GM11168 (cell line): ENCODE measurements at regions not wholly inside any gene's neighbourhood (a gene's known extent, or its start where the extent isn't known, plus 50 kb on each side); places are given as distances from the start of the nearest gene placed in this dataset.

Source experiments
- in situ Hi-C: fragments of 300-500 bp; cut with MboI; formaldehyde crosslinking; loops from one replicate; pipeline ENCODE4 v1.12.0; 2022; ENCODE audit warnings: low sequenced_read_pairs; ENCODE audit not compliant: unreplicated experiment

GRCh38 chr9:80622508-80622907, 1050.7 kb downstream of the TLE4 start:
- in situ Hi-C loops: no loop called here

- in situ Hi-C loops: no loop called here
These were observed 1047.6 kb downstream of the TLE4 start for GRCh38 chr9:80619356-80619755.

GRCh38 chr9:80615964-80616363, 1044.2 kb downstream of the TLE4 start:
- in situ Hi-C loops: no loop called here

- in situ Hi-C loops: no loop called here
These were observed 1034.0 kb downstream of the TLE4 start for GRCh38 chr9:80605793-80606192.

GRCh38 chr9:80605129-80605528, 1033.4 kb downstream of the TLE4 start:
- in situ Hi-C loops: no loop called here

- in situ Hi-C loops: no loop called here
These were observed 1030.5 kb downstream of the TLE4 start for GRCh38 chr9:80602291-80602690.

- in situ Hi-C loops: no loop called here
These were observed 1024.8 kb downstream of the TLE4 start for GRCh38 chr9:80596579-80596978.

GRCh38 chr9:80595192-80595591, 1023.4 kb downstream of the TLE4 start:
- in situ Hi-C loops: no loop called here

- in situ Hi-C loops: no loop called here
These were observed 1020.6 kb downstream of the TLE4 start for GRCh38 chr9:80592413-80592812.

- in situ Hi-C loops: no loop called here
These were observed 1015.1 kb downstream of the TLE4 start for GRCh38 chr9:80586786-80587330.

GRCh38 chr9:80571953-80572352, 1000.2 kb downstream of the TLE4 start:
- in situ Hi-C loops: no loop called here

GRCh38 chr9:80569236-80569635, 997.5 kb downstream of the TLE4 start:
- in situ Hi-C loops: no loop called here

- in situ Hi-C loops: no loop called here
These were observed 989.8 kb downstream of the TLE4 start for GRCh38 chr9:80561526-80561925.

- in situ Hi-C loops: no loop called here
These were observed 989.2 kb downstream of the TLE4 start for GRCh38 chr9:80560976-80561375.

GRCh38 chr9:80557256-80557655, 985.5 kb downstream of the TLE4 start:
- in situ Hi-C loops: no loop called here

- in situ Hi-C loops: no loop called here
These were observed 984.9 kb downstream of the TLE4 start for GRCh38 chr9:80556631-80557030.

- in situ Hi-C loops: no loop called here
These were observed 984.1 kb downstream of the TLE4 start for GRCh38 chr9:80555782-80556325.

- in situ Hi-C loops: no loop called here
These were observed 983.1 kb downstream of the TLE4 start for GRCh38 chr9:80554856-80555255.

- in situ Hi-C loops: no loop called here
These were observed 982.5 kb downstream of the TLE4 start for GRCh38 chr9:80554301-80554700.

GRCh38 chr9:80552931-80553330, 981.2 kb downstream of the TLE4 start:
- in situ Hi-C loops: no loop called here

GRCh38 chr9:80550181-80550580, 978.4 kb downstream of the TLE4 start:
- in situ Hi-C loops: no loop called here

- in situ Hi-C loops: no loop called here
These were observed 975.8 kb downstream of the TLE4 start for GRCh38 chr9:80547613-80548012.

GRCh38 chr9:80540387-80540786, 968.6 kb downstream of the TLE4 start:
- in situ Hi-C loops: no loop called here
